ENCODE measurements at regions not wholly inside any gene's neighbourhood (a gene's known extent, or its start where the extent isn't known, plus 50 kb on each side); places are given as distances from the start of the nearest gene placed in this dataset.

GRCh38 chr12:82090165-82090564, 268.0 kb downstream of the CCDC59 start:
- TF ChIP-seq HNRNPL (IDR thresholded peaks at IDR 0.05; ENCODE audit: low read depth, low read length) (no peak), RAD21 (CRISPR knock-in tag; conservative IDR thresholded peaks at IDR 0.05 in 1 of 2, IDR thresholded peaks at IDR 0.05 in 1 of 2) (no peak), MXI1 (IDR thresholded peaks at IDR 0.05; ENCODE audit: low read depth, low read length) (no peak), HCFC1 (IDR thresholded peaks at IDR 0.05; ENCODE audit: low read depth, low read length) (no peak), TEAD2 (tag; IDR thresholded peaks at IDR 0.05) (no peak), MAX (CRISPR knock-in tag; IDR thresholded peaks at IDR 0.05) (no peak), THAP12 (CRISPR knock-in tag; IDR thresholded peaks at IDR 0.05) (no peak), SRSF3 (IDR thresholded peaks at IDR 0.05; ENCODE audit: insufficient read depth, low read length) (no peak), ELF4 (CRISPR knock-in tag; IDR thresholded peaks at IDR 0.05) (no peak), ZNF12 (CRISPR knock-in tag; IDR thresholded peaks at IDR 0.05) (no peak), HMBOX1 (IDR thresholded peaks at IDR 0.05) (no peak), TAF7 (tag; IDR thresholded peaks at IDR 0.05) (no peak), ARNT (IDR thresholded peaks at IDR 0.05) (no peak)

All from K562 (cell line).